ENCODE measurements at regions not wholly inside any gene's neighbourhood (a gene's known extent, or its start where the extent isn't known, plus 50 kb on each side); places are given as distances from the start of the nearest gene placed in this dataset.

DNA sequence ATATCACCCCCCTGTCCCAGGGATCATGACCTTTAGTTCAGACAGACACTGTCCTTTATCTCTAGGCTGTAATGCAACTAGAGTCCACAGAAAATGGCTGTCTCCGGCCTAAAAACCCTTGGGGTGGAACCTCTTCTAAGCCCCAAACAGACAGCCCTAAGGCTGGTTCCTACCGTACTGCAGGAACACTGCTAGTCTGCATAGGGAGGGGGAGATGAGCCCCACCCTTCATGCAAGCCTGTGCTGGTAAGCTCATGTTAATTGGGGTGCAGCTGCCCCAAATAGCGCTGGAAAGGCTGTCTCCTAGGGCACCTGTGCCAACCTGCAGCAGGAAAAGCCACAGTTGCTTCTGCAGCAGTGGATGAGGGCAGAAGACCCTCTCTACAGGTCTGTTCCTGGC is 252.1 kb upstream of the MDFIC2 start:
- Histone ChIP-seq H3K9me3 (no peaks in the 10 kb centered on the region), H3K4me1 (no peaks in the 10 kb centered on the region), H3K4me3 (ENCODE audit: low read depth, low read length) (no peak overlapping the region), H3K27me3 (replicated peaks; ENCODE audit: control insufficient read depth, insufficient read depth, low read length) (no peaks in the 10 kb centered on the region), H3K36me3 (ENCODE audit: control insufficient read depth, insufficient read depth, low read length) (no peaks in the 10 kb centered on the region)
- no peak for DNase-seq
- H3K27ac Mint-ChIP-seq (ENCODE audit: unreplicated experiment) = no peak overlapping the region
- POLR2A ChIA-PET = no interaction called here
- intact Hi-C loops (cut with micrococcal nuclease; ENCODE audit: unreplicated experiment) = no loop called here
- CTCF ChIA-PET = no interaction called here
- H3K4me1 Mint-ChIP-seq (ENCODE audit: low read depth, unreplicated experiment) = no peaks in the 10 kb centered on the region
- H3K27me3 Mint-ChIP-seq (ENCODE audit: insufficient read depth, unreplicated experiment) = peaks cover 10% of the 10 kb centered on the region
- H3K36me3 Mint-ChIP-seq (ENCODE audit: insufficient read depth, unreplicated experiment) = no peaks in the 10 kb centered on the region
- H3K4me3 Mint-ChIP-seq (ENCODE audit: unreplicated experiment) = no peak overlapping the region
- TF ChIP-seq, protein P1, sequence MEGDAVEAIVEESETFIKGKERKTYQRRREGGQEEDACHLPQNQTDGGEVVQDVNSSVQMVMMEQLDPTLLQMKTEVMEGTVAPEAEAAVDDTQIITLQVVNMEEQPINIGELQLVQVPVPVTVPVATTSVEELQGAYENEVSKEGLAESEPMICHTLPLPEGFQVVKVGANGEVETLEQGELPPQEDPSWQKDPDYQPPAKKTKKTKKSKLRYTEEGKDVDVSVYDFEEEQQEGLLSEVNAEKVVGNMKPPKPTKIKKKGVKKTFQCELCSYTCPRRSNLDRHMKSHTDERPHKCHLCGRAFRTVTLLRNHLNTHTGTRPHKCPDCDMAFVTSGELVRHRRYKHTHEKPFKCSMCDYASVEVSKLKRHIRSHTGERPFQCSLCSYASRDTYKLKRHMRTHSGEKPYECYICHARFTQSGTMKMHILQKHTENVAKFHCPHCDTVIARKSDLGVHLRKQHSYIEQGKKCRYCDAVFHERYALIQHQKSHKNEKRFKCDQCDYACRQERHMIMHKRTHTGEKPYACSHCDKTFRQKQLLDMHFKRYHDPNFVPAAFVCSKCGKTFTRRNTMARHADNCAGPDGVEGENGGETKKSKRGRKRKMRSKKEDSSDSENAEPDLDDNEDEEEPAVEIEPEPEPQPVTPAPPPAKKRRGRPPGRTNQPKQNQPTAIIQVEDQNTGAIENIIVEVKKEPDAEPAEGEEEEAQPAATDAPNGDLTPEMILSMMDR (IDR thresholded peaks at IDR 0.05; ENCODE audit: insufficient read depth in 1 of 2, low read depth in 1 of 2, low read length in 1 of 2, severe bottlenecking in 1 of 2, unreplicated experiment in 1 of 2) = no peak
- no TSS peak for BruUV-seq (replicated peaks)
- H3K9me3 Mint-ChIP-seq (ENCODE audit: unreplicated experiment) = no peaks in the 10 kb centered on the region

DNA sequence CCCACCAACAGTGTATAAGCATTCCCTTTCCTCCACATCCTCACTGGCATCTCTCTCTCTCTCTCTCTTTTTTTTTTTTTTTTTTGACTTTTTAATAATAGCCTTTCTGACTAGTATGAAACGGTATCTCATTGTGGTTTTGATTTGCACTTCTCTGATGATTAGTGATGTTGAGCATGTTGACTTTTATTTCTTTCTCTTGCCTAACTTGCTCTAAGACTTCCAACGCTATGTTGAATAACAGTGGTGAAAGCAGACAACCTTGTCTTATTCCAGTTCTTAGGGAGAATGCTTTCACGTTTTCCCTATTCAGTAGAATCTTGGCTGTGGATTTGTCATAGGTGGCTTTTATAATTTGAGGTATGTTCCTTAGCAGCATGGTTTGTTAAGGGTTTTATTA is 249.4 kb upstream of the MDFIC2 start:
- POLR2A ChIA-PET = no interaction called here
- no peaks in the 10 kb centered on the region for H3K36me3 ChIP-seq (ENCODE audit: control insufficient read depth, insufficient read depth, low read length)
- TF ChIP-seq, protein P1 (IDR thresholded peaks at IDR 0.05; ENCODE audit: insufficient read depth in 1 of 2, low read depth in 1 of 2, low read length in 1 of 2, severe bottlenecking in 1 of 2, unreplicated experiment in 1 of 2) = no peak
- no peaks in the 10 kb centered on the region for H3K4me1 ChIP-seq
- no peak for DNase-seq
- no peaks in the 10 kb centered on the region for H3K9me3 Mint-ChIP-seq (ENCODE audit: unreplicated experiment)
- no peak overlapping the region for H3K4me3 ChIP-seq (ENCODE audit: low read depth, low read length)
- intact Hi-C loops (cut with micrococcal nuclease; ENCODE audit: unreplicated experiment) = no loop called here
- CTCF ChIA-PET = no interaction called here
- H3K9me3 ChIP-seq = no peaks in the 10 kb centered on the region
- H3K27me3 Mint-ChIP-seq (ENCODE audit: insufficient read depth, unreplicated experiment) = peaks cover 14% of the 10 kb centered on the region
- no peaks in the 10 kb centered on the region for H3K4me1 Mint-ChIP-seq (ENCODE audit: low read depth, unreplicated experiment)
- H3K4me3 Mint-ChIP-seq (ENCODE audit: unreplicated experiment) = no peak overlapping the region
- no peaks in the 10 kb centered on the region for H3K27me3 ChIP-seq (replicated peaks; ENCODE audit: control insufficient read depth, insufficient read depth, low read length)
- H3K27ac Mint-ChIP-seq (ENCODE audit: unreplicated experiment) = no peak overlapping the region
- H3K36me3 Mint-ChIP-seq (ENCODE audit: insufficient read depth, unreplicated experiment) = no peaks in the 10 kb centered on the region
- BruUV-seq (replicated peaks) = no TSS peak

DNA sequence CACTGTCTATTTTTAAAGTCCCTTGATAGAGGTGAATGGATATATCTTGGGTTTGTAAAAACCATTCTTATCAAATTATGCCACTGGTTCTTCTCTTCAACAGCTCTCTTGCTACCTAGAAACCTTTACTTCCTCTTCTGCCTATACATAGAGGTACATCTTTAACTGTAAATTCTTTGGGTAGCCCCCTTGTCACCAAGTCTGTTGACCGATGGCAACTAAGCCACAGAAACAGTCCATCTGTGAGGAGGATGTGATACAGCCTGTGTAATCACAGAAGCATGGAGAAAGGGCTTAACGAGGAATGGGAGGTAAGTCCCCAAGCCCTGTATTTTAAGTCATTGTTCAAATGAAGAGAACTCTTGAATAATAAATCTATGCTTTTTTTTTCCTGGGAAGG is 246.5 kb upstream of the MDFIC2 start:
- TF ChIP-seq, protein P1 (IDR thresholded peaks at IDR 0.05; ENCODE audit: insufficient read depth in 1 of 2, low read depth in 1 of 2, low read length in 1 of 2, severe bottlenecking in 1 of 2, unreplicated experiment in 1 of 2) = no peak
- Mint-ChIP-seq H3K9me3 (ENCODE audit: unreplicated experiment) (no peaks in the 10 kb centered on the region), H3K4me3 (ENCODE audit: unreplicated experiment) (no peak overlapping the region), H3K36me3 (ENCODE audit: insufficient read depth, unreplicated experiment) (no peaks in the 10 kb centered on the region), H3K27ac (ENCODE audit: unreplicated experiment) (no peak overlapping the region), H3K27me3 (ENCODE audit: insufficient read depth, unreplicated experiment) (peaks cover 10% of the 10 kb centered on the region), H3K4me1 (ENCODE audit: low read depth, unreplicated experiment) (no peaks in the 10 kb centered on the region)
- DNase-seq = no peak
- POLR2A ChIA-PET = no interaction called here
- H3K4me1 ChIP-seq = no peaks in the 10 kb centered on the region
- CTCF ChIA-PET = no interaction called here
- BruUV-seq (replicated peaks) = no TSS peak
- no peak overlapping the region for H3K4me3 ChIP-seq (ENCODE audit: low read depth, low read length)
- no peaks in the 10 kb centered on the region for H3K36me3 ChIP-seq (ENCODE audit: control insufficient read depth, insufficient read depth, low read length)
- no peaks in the 10 kb centered on the region for H3K27me3 ChIP-seq (replicated peaks; ENCODE audit: control insufficient read depth, insufficient read depth, low read length)
- intact Hi-C loops (cut with micrococcal nuclease; ENCODE audit: unreplicated experiment) = no loop called here
- H3K9me3 ChIP-seq = no peaks in the 10 kb centered on the region

All from Caco-2 (cell line).